ENCODE measurements at regions not wholly inside any gene's neighbourhood (a gene's known extent, or its start where the extent isn't known, plus 50 kb on each side); places are given as distances from the start of the nearest gene placed in this dataset.

DNA sequence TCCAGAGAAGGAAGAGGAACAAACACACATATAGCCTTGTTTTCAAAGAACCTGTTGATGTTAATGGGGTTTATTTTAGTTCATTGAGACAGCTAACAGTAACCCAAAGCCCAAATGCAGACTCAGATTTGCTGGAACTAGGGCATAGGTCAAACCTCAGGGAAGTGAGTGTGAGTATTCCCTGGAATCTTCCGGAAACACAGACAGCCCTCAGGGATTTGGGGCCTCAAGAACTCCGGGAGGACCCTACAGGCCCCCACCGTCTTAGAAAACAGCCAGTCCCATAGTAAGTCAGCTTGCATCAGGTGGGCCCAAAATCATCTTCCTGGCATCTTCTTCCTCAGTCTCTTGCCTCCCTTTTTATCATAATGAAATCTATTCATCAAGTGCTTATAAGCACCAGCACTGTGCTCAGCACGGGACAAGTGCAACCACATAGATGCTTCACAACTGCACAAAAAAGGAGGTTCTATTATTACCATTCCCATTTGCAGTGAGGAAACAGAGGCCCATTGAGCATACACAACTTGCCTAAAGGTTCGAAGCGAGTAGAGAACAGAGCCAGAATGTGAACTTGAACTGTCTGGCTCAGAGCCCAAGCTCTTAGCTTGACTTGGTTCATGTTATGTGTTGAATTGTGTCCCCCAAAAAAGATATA is 50.2 kb upstream of the BCL11A start:
- Mint-ChIP-seq H3K27ac (no peak overlapping the region), H3K4me1 (no peaks in the 10 kb centered on the region), H3K36me3 (no peaks in the 10 kb centered on the region), H3K4me3 (no peak overlapping the region), H3K27me3 (peaks cover 9% of the 10 kb centered on the region), H3K9me3 (no peaks in the 10 kb centered on the region)
- CTCF ChIA-PET, result no interaction called here
- DNase-seq, result no peak

DNA sequence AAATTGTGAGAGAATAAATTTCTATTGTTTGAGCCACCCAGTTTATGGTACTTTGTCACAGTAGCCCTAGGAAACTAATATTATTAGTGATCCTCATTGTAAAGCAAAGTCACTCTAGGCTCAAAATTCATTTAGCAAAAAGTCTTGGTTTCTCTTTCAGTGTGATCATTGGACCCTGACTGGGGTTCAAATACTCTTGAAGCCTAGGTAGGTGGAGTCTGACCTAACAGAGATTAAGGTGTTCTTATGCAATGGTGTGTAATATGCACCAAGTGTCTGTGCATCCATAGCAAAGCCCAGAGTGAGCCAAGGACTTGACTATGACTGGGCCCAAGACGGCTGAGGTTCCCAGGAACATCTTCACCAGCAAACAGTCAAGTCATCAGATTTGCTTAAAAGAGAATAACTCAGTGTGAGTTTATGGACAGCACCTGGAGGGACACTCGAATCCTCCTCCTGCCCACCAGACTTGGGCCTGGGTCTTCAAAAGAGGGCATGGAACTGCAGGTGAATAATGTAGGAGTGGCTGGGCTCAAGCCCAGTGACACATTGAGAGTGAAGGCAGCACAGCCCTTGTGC is 51.1 kb upstream of the BCL11A start:
- CTCF ChIA-PET, result no interaction called here
- H3K27me3 Mint-ChIP-seq, result peaks cover 11% of the 10 kb centered on the region
- no peak overlapping the region for H3K4me3 Mint-ChIP-seq

GRCh38 chr2:60605866-60606265 is 52.4 kb upstream of the BCL11A start:
- Mint-ChIP-seq H3K4me1 (no peaks in the 10 kb centered on the region), H3K4me3 (no peak overlapping the region), H3K36me3 (no peaks in the 10 kb centered on the region), H3K27ac (no peak overlapping the region), H3K9me3 (no peaks in the 10 kb centered on the region), H3K27me3 (peaks cover 12% of the 10 kb centered on the region)
- CTCF ChIA-PET, result no interaction called here
- DNase-seq, result no peak

More for the DNA sequence above, 51.1 kb upstream of the BCL11A start:
- Mint-ChIP-seq H3K4me1 (no peaks in the 10 kb centered on the region), H3K36me3 (no peaks in the 10 kb centered on the region), H3K9me3 (no peaks in the 10 kb centered on the region), H3K27ac (peak overlapping the region; percentile 53)
- DNase-seq, result no peak

DNA sequence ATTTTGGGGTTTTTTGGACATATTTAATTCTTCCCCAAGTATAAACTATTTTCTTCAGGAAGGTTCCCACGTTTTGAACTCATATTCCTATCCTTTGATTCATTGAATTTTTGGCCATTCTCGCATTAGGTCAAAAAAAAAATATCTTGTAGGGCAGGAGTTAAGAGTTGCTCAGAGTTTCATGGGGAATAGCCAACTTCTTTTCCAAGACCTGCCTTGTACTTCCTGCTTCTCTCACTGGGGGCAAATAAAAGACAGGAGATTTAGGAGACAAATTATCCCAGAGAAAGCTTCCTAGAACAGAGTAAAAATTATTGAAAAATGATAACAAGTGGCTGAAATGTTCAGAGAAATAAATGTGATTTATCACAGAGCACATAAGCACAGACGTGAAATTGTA is 55.2 kb upstream of the BCL11A start:
- CTCF ChIA-PET, result interaction anchor here (0.7 kb wide), 2 partner anchors 819 to 1862 kb away, joined by 3 read pairs; no protein-coding TSS in a partner anchor
- no peaks in the 10 kb centered on the region for H3K36me3 Mint-ChIP-seq
- peaks cover 19% of the 10 kb centered on the region for H3K27me3 Mint-ChIP-seq
- no peak for DNase-seq
- H3K4me1 Mint-ChIP-seq, result no peaks in the 10 kb centered on the region
- H3K27ac Mint-ChIP-seq, result no peak overlapping the region
- no peaks in the 10 kb centered on the region for H3K9me3 Mint-ChIP-seq
- H3K4me3 Mint-ChIP-seq, result no peak overlapping the region

DNA sequence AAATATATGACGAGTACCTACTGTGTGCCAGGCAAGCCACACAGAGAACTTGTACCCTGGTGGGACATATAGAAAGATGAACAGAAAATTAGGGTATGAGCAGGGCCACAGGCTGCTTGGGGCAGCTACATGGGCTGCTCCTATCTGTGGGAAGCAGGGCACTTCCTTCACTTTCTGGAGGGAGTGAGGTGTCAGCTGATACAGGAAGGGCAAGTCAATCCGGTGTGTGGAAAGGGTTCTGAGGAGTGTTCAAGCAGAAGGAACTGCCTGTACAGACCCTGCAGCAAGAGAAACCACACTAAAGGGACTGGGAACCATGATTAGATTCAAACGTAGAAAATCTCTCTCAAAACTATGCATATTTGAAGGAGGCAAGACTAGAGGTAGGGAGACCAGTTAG is 58.6 kb upstream of the BCL11A start:
- CTCF ChIA-PET, result no interaction called here
- Mint-ChIP-seq H3K4me1 (no peaks in the 10 kb centered on the region), H3K27me3 (peaks cover 13% of the 10 kb centered on the region), H3K36me3 (no peaks in the 10 kb centered on the region), H3K9me3 (no peaks in the 10 kb centered on the region), H3K4me3 (no peak overlapping the region), H3K27ac (no peak overlapping the region)
- DNase-seq, result no peak

DNA sequence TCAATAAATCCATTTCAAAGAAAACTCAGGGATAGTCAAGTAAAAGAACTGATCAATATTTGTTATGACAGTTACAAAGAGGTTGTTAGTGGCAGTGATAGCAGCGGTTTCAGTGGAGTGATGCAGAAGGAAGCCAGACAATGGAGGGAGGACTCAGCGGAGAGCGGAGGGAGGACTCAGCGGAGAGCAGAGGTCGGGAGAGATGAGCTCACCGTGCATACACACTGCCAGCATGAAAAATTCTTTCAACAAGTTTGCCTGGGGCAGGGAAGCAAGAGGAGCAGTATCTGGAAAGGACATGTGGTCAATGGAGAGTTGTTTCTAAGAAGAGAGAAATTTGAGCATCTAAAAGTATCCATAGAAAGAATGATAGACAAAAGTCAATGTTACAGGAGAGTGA is 60.9 kb upstream of the BCL11A start:
- H3K4me3 Mint-ChIP-seq, result no peak overlapping the region
- CTCF ChIA-PET, result no interaction called here
- H3K9me3 Mint-ChIP-seq, result no peaks in the 10 kb centered on the region
- H3K4me1 Mint-ChIP-seq, result no peaks in the 10 kb centered on the region
- H3K27ac Mint-ChIP-seq, result no peak overlapping the region
- no peak for DNase-seq
- H3K36me3 Mint-ChIP-seq, result no peaks in the 10 kb centered on the region
- H3K27me3 Mint-ChIP-seq, result peaks cover 13% of the 10 kb centered on the region

DNA sequence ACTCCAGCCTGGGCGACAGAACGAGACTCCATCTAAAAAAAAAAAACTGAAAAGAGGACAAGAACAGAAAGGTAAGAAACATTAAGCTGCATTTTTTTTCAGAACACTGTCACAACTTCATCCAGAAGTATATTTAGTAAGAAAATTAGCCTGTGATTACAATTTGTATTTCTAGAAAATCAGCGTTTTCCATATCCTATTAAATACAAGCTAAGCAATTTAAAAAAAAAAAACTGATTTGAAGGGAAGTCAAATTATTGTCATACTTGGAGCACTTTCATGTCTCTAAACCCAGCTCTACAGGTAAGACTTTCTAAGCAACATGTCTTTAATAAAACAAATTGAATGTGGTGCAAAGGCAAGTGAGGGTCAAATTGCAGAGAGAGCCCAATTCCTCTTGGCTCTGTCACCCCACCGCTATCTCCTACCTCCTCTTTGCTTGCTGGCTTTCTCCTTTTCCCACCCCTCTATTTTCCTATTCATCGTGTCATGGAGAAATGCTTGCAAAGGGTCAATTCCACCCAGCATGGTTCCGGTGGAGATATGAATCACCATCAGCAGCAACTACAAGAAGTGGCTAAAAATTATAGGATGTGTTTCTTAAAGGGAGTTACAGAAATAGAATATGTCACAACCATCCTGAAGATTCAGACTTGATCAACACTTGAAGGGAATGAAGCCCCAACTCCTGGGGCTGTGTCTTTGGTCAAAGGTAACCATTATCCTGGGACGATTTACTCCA is 68.4 kb upstream of the BCL11A start:
- H3K36me3 Mint-ChIP-seq, result no peaks in the 10 kb centered on the region
- no peak for DNase-seq
- no peak overlapping the region for H3K4me3 Mint-ChIP-seq
- H3K27ac Mint-ChIP-seq, result no peak overlapping the region
- no peaks in the 10 kb centered on the region for H3K4me1 Mint-ChIP-seq
- CTCF ChIA-PET, result no interaction called here
- no peaks in the 10 kb centered on the region for H3K9me3 Mint-ChIP-seq
- H3K27me3 Mint-ChIP-seq, result peaks cover 5% of the 10 kb centered on the region

DNA sequence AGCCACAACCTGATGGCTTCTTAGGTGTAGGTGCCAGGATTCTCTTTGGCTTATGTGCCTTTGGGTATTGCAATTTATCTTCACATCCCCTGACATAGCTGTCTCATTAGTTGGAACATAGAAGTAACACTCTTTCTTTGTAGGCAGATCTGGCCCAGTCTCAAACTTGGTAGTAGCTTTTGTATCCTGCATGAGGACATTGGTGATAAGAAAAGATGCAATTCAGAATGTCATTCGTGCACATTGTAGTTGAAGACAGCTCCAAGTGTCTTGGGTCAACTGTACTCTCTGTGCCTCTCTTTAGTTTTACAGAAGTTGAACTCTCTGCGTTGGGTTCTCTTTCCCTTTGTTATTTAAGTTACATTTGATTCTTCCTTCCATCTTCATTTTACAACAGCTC is 69.6 kb upstream of the BCL11A start:
- CTCF ChIA-PET, result no interaction called here
- no peaks in the 10 kb centered on the region for H3K36me3 Mint-ChIP-seq
- peaks cover 9% of the 10 kb centered on the region for H3K27me3 Mint-ChIP-seq
- no peak for DNase-seq
- no peaks in the 10 kb centered on the region for H3K9me3 Mint-ChIP-seq
- H3K4me3 Mint-ChIP-seq, result no peak overlapping the region
- H3K4me1 Mint-ChIP-seq, result no peaks in the 10 kb centered on the region
- no peak overlapping the region for H3K27ac Mint-ChIP-seq

DNA sequence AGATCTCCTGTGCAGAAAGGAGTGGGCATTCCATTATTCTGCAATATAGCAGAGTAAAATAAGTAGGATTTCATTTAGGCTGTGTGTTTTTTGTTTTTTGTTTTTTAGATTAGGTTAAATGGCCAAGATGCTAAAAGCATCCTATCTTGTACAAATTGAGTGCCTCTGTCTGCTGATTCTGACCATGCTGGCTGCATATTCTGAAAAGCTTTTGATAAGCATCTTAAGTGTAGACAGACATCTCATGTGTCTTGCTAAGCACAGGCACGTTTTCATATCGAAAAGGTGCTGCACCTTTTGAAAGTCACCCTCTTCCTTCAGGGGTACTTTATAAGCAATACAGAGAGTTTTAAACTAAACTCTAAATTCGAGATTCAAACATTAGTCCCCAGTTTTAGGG is 74.0 kb upstream of the BCL11A start:
- H3K36me3 Mint-ChIP-seq, result no peaks in the 10 kb centered on the region
- H3K27ac Mint-ChIP-seq, result no peak overlapping the region
- peaks cover 14% of the 10 kb centered on the region for H3K27me3 Mint-ChIP-seq
- no peak overlapping the region for H3K4me3 Mint-ChIP-seq
- H3K9me3 Mint-ChIP-seq, result no peaks in the 10 kb centered on the region
- no peaks in the 10 kb centered on the region for H3K4me1 Mint-ChIP-seq
- CTCF ChIA-PET, result no interaction called here
- DNase-seq, result no peak

- H3K36me3 Mint-ChIP-seq, result no peaks in the 10 kb centered on the region
- CTCF ChIA-PET, result no interaction called here
Observed at GRCh38 chr2:60628026-60628425, 74.6 kb upstream of the BCL11A start.

DNA sequence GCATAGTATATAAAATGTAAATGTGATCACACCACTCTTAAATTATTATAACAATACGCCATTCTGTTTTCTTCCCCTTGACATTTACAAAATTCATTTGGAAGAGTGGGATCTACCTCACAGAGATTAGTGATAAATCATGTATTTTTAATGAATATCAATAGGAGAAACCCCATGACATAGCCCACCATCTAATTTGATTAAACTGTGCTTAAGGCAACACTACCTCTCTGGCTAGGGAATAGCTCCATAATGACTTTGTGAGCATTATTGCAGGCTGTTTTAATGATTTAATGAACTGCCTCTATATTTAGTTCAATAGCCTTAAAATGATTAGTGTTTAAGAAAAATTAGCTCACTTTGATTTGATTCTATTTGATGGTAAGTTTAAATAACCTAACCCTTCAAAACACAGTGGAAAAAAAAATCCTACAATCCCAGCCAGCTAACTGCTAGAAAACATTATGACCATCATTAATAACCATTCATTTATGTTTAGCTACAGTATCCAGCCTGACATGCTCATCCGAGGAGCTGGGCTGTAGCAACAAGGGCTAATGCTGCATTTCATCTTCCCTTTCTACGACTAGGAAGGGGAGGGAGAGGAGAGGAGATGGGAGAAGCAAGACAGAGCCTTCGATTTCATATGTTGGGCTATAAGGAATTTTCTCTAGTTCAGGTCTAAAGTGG is 75.3 kb upstream of the BCL11A start:
- Mint-ChIP-seq H3K27me3 (peaks cover 14% of the 10 kb centered on the region), H3K4me1 (no peaks in the 10 kb centered on the region), H3K27ac (no peak overlapping the region), H3K36me3 (no peaks in the 10 kb centered on the region), H3K4me3 (no peak overlapping the region), H3K9me3 (no peaks in the 10 kb centered on the region)
- DNase-seq, result no peak
- CTCF ChIA-PET, result interaction anchor here (1.4 kb wide), 1 partner anchor 14 kb away, joined by 3 read pairs; no protein-coding TSS in a partner anchor

More at GRCh38 chr2:60628026-60628425, 74.6 kb upstream of the BCL11A start:
- Mint-ChIP-seq H3K4me1 (no peaks in the 10 kb centered on the region), H3K27ac (no peak overlapping the region), H3K27me3 (peaks cover 14% of the 10 kb centered on the region), H3K4me3 (no peak overlapping the region), H3K9me3 (no peaks in the 10 kb centered on the region)
- no peak for DNase-seq

DNA sequence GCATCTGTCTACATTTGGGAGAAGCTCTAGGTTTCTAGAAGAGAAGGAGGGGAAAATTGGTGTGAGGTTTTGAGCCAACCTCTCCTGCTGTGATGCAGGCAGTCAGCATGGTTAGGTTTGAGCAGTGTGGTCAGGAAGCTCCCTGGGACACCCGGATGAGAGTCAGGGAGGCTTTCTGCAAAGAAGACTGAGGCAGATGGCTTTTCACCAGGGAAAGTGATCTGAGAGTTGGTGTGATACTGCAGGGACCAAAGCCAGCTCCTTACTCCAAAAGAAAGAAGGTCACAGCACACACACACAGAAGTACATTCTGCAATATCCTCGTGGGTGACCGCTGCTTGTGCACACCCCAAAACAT is 75.8 kb upstream of the BCL11A start:
- CTCF ChIA-PET, result interaction anchor here (1.4 kb wide), 1 partner anchor 14 kb away, joined by 3 read pairs; no protein-coding TSS in a partner anchor
- Mint-ChIP-seq H3K9me3 (no peaks in the 10 kb centered on the region), H3K27ac (no peak overlapping the region), H3K4me1 (no peaks in the 10 kb centered on the region), H3K4me3 (no peak overlapping the region), H3K27me3 (peaks cover 14% of the 10 kb centered on the region), H3K36me3 (no peaks in the 10 kb centered on the region)
- DNase-seq, result no peak

GRCh38 chr2:60629801-60630385 is 76.4 kb upstream of the BCL11A start:
- Mint-ChIP-seq H3K36me3 (no peaks in the 10 kb centered on the region), H3K27me3 (peaks cover 20% of the 10 kb centered on the region), H3K4me3 (no peak overlapping the region), H3K9me3 (no peaks in the 10 kb centered on the region), H3K4me1 (no peaks in the 10 kb centered on the region), H3K27ac (no peak overlapping the region)
- no peak for DNase-seq
- CTCF ChIA-PET, result interaction anchor here (1.4 kb wide), 1 partner anchor 13 kb away, joined by 3 read pairs; no protein-coding TSS in a partner anchor

- CTCF ChIA-PET, result no interaction called here
- H3K4me1 Mint-ChIP-seq, result no peaks in the 10 kb centered on the region
- H3K4me3 Mint-ChIP-seq, result no peak overlapping the region
- no peak overlapping the region for H3K27ac Mint-ChIP-seq
- no peak for DNase-seq
- H3K9me3 Mint-ChIP-seq, result no peaks in the 10 kb centered on the region
- no peaks in the 10 kb centered on the region for H3K36me3 Mint-ChIP-seq
- H3K27me3 Mint-ChIP-seq, result peaks cover 16% of the 10 kb centered on the region
Observed at GRCh38 chr2:60633615-60634014, 80.2 kb upstream of the BCL11A start.

All from activated naive CD4-positive, alpha-beta T cell treated with anti-CD3 and anti-CD28 coated beads, Interleukin-2, amount 10 ng/mL, durations not matched to agents 7 days and 5 days (primary cell).